ENCODE measurements at regions not wholly inside any gene's neighbourhood (a gene's known extent, or its start where the extent isn't known, plus 50 kb on each side); places are given as distances from the start of the nearest gene placed in this dataset.
"Not testable (repeated sequence)": the region's sequence is repeated elsewhere in the genome, so short reads cannot be mapped to it uniquely, and the experiment has no call there.

DNA sequence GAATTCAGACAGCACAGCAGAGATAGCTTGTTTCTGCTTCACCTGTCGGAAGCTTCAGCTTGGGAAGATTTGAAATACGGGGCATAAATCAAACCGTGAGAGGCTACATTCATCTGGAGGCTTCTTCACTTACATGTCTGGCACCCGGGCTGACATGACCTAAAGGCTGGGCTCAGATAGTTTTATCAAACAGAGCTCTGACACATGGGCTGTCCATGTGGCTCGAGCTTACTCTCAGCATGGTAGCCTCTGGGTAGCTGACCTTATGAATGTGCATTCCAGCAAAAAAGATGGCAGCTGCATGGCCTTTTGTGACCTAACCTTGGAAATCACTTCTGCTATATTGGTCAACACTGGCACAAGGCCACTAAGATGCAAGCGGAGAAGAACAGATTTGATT lies 414.5 kb downstream of the NDFIP2 start:
- no peak overlapping the region for H2AK5ac ChIP-seq (ENCODE audit: insufficient read length, low read length)
- no peak overlapping the region for H3K27ac Mint-ChIP-seq

DNA sequence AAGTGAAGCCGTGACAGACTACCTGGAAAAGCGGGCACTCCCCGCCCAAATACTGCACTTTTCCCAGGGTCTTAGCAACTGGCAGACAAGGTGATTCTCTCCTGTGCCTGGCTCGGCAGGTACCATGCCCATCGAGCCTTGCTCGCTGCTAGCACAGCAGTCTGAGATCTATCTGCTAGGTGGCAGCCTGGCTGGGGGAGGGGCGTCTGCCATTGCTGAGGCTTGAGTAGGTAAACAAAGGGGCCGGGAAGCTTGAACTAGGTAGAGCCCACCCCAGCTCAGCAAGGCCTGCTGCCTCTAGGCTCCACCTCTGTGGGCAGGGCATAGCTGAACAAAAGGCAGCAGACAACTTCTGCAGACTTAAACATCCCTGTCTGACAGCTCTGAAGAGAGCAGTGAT lies 406.3 kb downstream of the NDFIP2 start:
- not testable (repeated sequence) for H4K5ac ChIP-seq (ENCODE audit: insufficient read length, low read depth, low read length); H2AFZ ChIP-seq (ENCODE audit: low read length); H3K4ac ChIP-seq (ENCODE audit: low read depth, low read length); H3K9me3 Mint-ChIP-seq; H3T11ph ChIP-seq (ENCODE audit: low read length); H3K36me3 Mint-ChIP-seq (ENCODE audit: insufficient read depth in 1 of 3, low read depth in 3 of 3); H3K18ac ChIP-seq (ENCODE audit: insufficient read length, low read depth, low read length); H3K4me3 Mint-ChIP-seq; H3K23me2 ChIP-seq (ENCODE audit: insufficient read length, low read depth, low read length, poor library complexity, severe bottlenecking); H3K9ac ChIP-seq (ENCODE audit: extremely low read depth, insufficient read length, low read length); H3K9me3 ChIP-seq (ENCODE audit: control insufficient read depth, low read depth, low read length); H4K91ac ChIP-seq (ENCODE audit: insufficient read length, low read depth, low read length); H2BK12ac ChIP-seq (ENCODE audit: insufficient read length, low read depth, low read length); H3K27ac Mint-ChIP-seq; H2BK5ac ChIP-seq (ENCODE audit: insufficient read length, low read length); H3K4me1 ChIP-seq (ENCODE audit: insufficient read depth, low read length); H3K14ac ChIP-seq (ENCODE audit: insufficient read depth, low read length); H3K4me2 ChIP-seq (ENCODE audit: insufficient read depth, insufficient read length, low read length); H2BK20ac ChIP-seq (ENCODE audit: low read depth, low read length, poor library complexity, severe bottlenecking); H4K8ac ChIP-seq (replicated peaks; ENCODE audit: insufficient read length, low read depth, low read length); H2AK5ac ChIP-seq (ENCODE audit: insufficient read length, low read length); H4K20me1 ChIP-seq (ENCODE audit: control insufficient read depth, insufficient read depth, insufficient read length); H3K27me3 ChIP-seq (ENCODE audit: insufficient read depth, low read length); H2BK120ac ChIP-seq (ENCODE audit: low read depth, low read length, poor library complexity, severe bottlenecking); H3K79me1 ChIP-seq (ENCODE audit: insufficient read depth, low read depth, low read length, poor library complexity, severe bottlenecking); H3K56ac ChIP-seq (ENCODE audit: insufficient read length, low read depth, low read length); H3K23ac ChIP-seq (ENCODE audit: insufficient read length, low read depth, low read length); H3K27me3 Mint-ChIP-seq (ENCODE audit: low read depth); H2BK15ac ChIP-seq (ENCODE audit: low read depth, low read length); H3K79me2 ChIP-seq (ENCODE audit: insufficient read depth, low read length); H3K27ac ChIP-seq (ENCODE audit: insufficient read length, low read depth, low read length)
- H3K4me1 Mint-ChIP-seq: peaks cover 22 to 23% of the 10 kb centered on the region in 2 experiments
- no CpG with 5 or more reads among the region's 8 CpGs for WGBS (ENCODE audit: extremely low coverage, insufficient read length, low lambda C conversion rate)
- peak; percentile 63 for DNase-seq

More for the DNA sequence above, 414.5 kb downstream of the NDFIP2 start:
- Histone ChIP-seq H2BK15ac (ENCODE audit: low read depth, low read length) (no peak overlapping the region), H4K5ac (ENCODE audit: insufficient read length, low read depth, low read length) (no peak overlapping the region), H4K20me1 (ENCODE audit: control insufficient read depth, insufficient read depth, insufficient read length) (no peaks in the 10 kb centered on the region), H2BK20ac (ENCODE audit: low read depth, low read length, poor library complexity, severe bottlenecking) (no peak overlapping the region), H2BK12ac (ENCODE audit: insufficient read length, low read depth, low read length) (no peak overlapping the region), H2BK120ac (ENCODE audit: low read depth, low read length, poor library complexity, severe bottlenecking) (no peak overlapping the region), H3K9ac (ENCODE audit: extremely low read depth, insufficient read length, low read length) (no peak overlapping the region), H3K27me3 (ENCODE audit: insufficient read depth, low read length) (no peaks in the 10 kb centered on the region), H3K56ac (ENCODE audit: insufficient read length, low read depth, low read length) (no peak overlapping the region), H3K4ac (ENCODE audit: low read depth, low read length) (no peak overlapping the region), H2AFZ (ENCODE audit: low read length) (no peak overlapping the region), H3K27ac (ENCODE audit: insufficient read length, low read depth, low read length) (no peak overlapping the region), H2BK5ac (ENCODE audit: insufficient read length, low read length) (no peak overlapping the region), H3K4me2 (ENCODE audit: insufficient read depth, insufficient read length, low read length) (no peak overlapping the region), H3K79me2 (ENCODE audit: insufficient read depth, low read length) (no peaks in the 10 kb centered on the region), H3K23me2 (ENCODE audit: insufficient read length, low read depth, low read length, poor library complexity, severe bottlenecking) (no peaks in the 10 kb centered on the region), H3K14ac (ENCODE audit: insufficient read depth, low read length) (no peak overlapping the region), H3K9me3 (ENCODE audit: control insufficient read depth, low read depth, low read length) (no peaks in the 10 kb centered on the region), H3K18ac (ENCODE audit: insufficient read length, low read depth, low read length) (no peak overlapping the region), H4K91ac (ENCODE audit: insufficient read length, low read depth, low read length) (no peak overlapping the region), H3K4me1 (ENCODE audit: insufficient read depth, low read length) (no peaks in the 10 kb centered on the region), H3T11ph (ENCODE audit: low read length) (no peak overlapping the region), H3K79me1 (ENCODE audit: insufficient read depth, low read depth, low read length, poor library complexity, severe bottlenecking) (no peaks in the 10 kb centered on the region), H4K8ac (replicated peaks; ENCODE audit: insufficient read length, low read depth, low read length) (no peak overlapping the region), H3K23ac (ENCODE audit: insufficient read length, low read depth, low read length) (no peak overlapping the region)
- peaks cover 0 to 5% (median 0%) of the 10 kb centered on the region in 3 experiments; a peak in 2 of 7 replicates for H3K36me3 Mint-ChIP-seq (ENCODE audit: insufficient read depth in 1 of 3, low read depth in 3 of 3)
- H3K4me3 Mint-ChIP-seq: no peak overlapping the region
- no CpG with 5 or more reads among the region's 6 CpGs for WGBS (ENCODE audit: extremely low coverage, insufficient read length, low lambda C conversion rate)
- H3K27me3 Mint-ChIP-seq (ENCODE audit: low read depth): 0 out of 2 replicates have a peak, but pooled peaks cover 1% of the 10 kb centered on the region
- no peak for DNase-seq
- no peaks in the 10 kb centered on the region for H3K4me1 Mint-ChIP-seq
- TF ChIP-seq, protein P1, sequence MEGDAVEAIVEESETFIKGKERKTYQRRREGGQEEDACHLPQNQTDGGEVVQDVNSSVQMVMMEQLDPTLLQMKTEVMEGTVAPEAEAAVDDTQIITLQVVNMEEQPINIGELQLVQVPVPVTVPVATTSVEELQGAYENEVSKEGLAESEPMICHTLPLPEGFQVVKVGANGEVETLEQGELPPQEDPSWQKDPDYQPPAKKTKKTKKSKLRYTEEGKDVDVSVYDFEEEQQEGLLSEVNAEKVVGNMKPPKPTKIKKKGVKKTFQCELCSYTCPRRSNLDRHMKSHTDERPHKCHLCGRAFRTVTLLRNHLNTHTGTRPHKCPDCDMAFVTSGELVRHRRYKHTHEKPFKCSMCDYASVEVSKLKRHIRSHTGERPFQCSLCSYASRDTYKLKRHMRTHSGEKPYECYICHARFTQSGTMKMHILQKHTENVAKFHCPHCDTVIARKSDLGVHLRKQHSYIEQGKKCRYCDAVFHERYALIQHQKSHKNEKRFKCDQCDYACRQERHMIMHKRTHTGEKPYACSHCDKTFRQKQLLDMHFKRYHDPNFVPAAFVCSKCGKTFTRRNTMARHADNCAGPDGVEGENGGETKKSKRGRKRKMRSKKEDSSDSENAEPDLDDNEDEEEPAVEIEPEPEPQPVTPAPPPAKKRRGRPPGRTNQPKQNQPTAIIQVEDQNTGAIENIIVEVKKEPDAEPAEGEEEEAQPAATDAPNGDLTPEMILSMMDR (conservative IDR thresholded peaks at IDR 0.05): no peak
- peaks cover 0 to 7% of the 10 kb centered on the region in 2 experiments; a peak in 3 of 5 replicates for H3K9me3 Mint-ChIP-seq
